ENCODE measurements at regions not wholly inside any gene's neighbourhood (a gene's known extent, or its start where the extent isn't known, plus 50 kb on each side); places are given as distances from the start of the nearest gene placed in this dataset.

DNA sequence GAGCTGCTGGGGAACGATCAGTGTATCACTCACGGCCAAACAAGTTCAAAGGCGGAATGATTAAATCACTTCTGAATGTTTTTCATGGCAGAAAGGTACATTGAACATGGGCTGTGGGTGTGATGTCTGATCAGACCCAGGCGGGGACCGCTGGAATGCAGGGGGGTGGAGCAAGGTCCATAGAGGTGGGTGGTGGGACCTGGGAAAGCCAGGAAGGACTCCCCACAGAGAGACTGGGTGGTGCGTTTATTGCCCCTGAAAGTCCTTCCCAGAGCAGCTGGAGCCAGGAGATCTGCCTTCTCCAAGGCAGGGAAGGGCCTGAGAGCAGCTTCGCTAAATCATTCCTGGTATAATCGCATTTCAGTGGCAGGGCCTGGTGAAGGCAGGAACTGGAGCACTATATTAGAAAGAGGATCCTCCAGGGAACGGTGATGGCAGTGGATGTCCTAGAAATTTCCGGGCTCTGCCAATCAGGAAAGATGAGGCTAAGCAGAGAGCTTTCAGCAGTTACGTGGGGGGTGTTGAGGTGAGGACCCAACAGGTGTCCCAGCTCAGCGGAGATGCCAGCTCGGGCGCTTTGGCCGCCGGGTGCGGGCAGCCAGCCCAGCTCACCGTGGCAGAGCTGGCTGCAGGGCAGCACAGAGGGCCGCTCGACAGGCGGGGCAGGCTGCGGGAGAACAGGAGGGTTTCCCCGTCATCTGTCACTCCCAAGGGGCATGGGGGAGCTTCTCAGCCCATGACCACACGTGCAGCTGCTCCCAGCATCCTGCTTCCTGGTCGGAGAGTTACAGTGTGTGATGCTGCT lies 271.7 kb downstream of the CTTN start:
- TF ChIP-seq POLR2A (IDR thresholded peaks at IDR 0.05): no peak
- TF ChIP-seq, protein P1, sequence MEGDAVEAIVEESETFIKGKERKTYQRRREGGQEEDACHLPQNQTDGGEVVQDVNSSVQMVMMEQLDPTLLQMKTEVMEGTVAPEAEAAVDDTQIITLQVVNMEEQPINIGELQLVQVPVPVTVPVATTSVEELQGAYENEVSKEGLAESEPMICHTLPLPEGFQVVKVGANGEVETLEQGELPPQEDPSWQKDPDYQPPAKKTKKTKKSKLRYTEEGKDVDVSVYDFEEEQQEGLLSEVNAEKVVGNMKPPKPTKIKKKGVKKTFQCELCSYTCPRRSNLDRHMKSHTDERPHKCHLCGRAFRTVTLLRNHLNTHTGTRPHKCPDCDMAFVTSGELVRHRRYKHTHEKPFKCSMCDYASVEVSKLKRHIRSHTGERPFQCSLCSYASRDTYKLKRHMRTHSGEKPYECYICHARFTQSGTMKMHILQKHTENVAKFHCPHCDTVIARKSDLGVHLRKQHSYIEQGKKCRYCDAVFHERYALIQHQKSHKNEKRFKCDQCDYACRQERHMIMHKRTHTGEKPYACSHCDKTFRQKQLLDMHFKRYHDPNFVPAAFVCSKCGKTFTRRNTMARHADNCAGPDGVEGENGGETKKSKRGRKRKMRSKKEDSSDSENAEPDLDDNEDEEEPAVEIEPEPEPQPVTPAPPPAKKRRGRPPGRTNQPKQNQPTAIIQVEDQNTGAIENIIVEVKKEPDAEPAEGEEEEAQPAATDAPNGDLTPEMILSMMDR (IDR thresholded peaks at IDR 0.05): no peak

Measured in thyroid gland (tissue), 4 donors.